Mucosa of descending colon (tissue), 3 donors: ENCODE measurements at regions not wholly inside any gene's neighbourhood (a gene's known extent, or its start where the extent isn't known, plus 50 kb on each side); places are given as distances from the start of the nearest gene placed in this dataset.

ENCODE experiments used
- ATAC-seq: fragments of 200-7000 bp; cut with Tn5 transposase; one replicate; pipeline ENCODE4 v1.9.1; 2020; ENCODE audit warnings: mild to moderate bottlenecking, moderate library complexity
- DNase-seq, 3 donors: peaks; one replicate each; pipeline ENCODE4 v3.0.0-alpha.2; 2020
- H3K36me3 ChIP-seq: fragments of 200-600 bp; one replicate; pipeline ENCODE4 v1.8.0; 2021; ENCODE audit warnings: low read depth, mild to moderate bottlenecking
- H3K4me1 ChIP-seq: fragments of 200-600 bp; one replicate; pipeline ENCODE4 v1.8.0; 2021; ENCODE audit warnings: low read depth, mild to moderate bottlenecking
- H3K4me3 ChIP-seq: fragments of 200-600 bp; one replicate; pipeline ENCODE4 v1.8.0; 2021; ENCODE audit warnings: mild to moderate bottlenecking
- H3K9me3 ChIP-seq: fragments of 200-600 bp; one replicate; pipeline ENCODE4 v1.8.0; 2021; ENCODE audit warnings: mild to moderate bottlenecking
- intact Hi-C, 2 donors: fragments of 100-400 bp; cut with DNase I in 1 of 2; cut with micrococcal nuclease in 1 of 2; formaldehyde crosslinking; loops; one replicate each; pipeline versions ENCODE4 v1.11.0 to v1.11.1; 2022; cut with DNase I, micrococcal nuclease
- TF ChIP-seq, protein P1 (sequence below): fragments of 200-600 bp; IDR thresholded peaks from one replicate; pipeline ENCODE4 v1.8.0; 2022; ENCODE audit warnings: antibody characterized with exemption, mild to moderate bottlenecking
- donor health status: DM: no; HTN: no; CAD: no; lungs with moderate emphysema.
- donor health status: DM: no; HTN: no; CAD: no.
- donor health status: DM: no; HTN: yes; CAD: no.

DNA sequence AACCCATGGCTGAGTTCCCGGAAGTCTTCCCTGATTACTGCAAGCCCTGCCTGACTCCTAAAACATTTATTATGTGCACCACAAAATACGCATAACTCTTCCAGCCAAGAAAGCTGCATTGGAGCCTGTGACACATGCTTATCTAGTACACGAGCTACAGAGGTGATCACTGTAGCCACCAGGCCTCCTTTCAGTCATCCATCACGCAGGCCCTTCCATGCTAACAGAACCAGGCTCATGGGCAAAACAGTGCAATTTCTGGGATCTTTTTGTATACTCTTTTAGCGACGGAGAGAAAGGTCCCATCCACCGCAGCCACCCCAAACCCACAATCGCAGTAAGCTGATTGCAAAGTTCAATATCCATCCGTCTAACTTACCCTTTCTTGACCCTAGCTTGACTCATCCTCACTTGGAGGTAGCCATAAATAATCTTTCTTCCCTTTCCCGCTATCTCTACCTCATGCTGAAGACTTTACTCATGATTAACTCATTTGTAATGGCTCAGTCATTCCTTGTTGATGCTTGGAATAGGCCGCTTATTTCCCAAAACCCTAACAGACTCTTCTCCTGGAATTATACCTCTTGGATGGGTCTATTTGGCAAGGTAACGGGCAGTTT lies 1203.5 kb downstream of the TYW1 start:
- Histone ChIP-seq H3K4me3 (no peak overlapping the region), H3K9me3 (peaks cover 33% of the 10 kb centered on the region), H3K36me3 (no peaks in the 10 kb centered on the region), H3K4me1 (no peaks in the 10 kb centered on the region)
- no peak for ATAC-seq
- DNase-seq: no peak
- intact Hi-C loops: no loop called here
- TF ChIP-seq, protein P1, sequence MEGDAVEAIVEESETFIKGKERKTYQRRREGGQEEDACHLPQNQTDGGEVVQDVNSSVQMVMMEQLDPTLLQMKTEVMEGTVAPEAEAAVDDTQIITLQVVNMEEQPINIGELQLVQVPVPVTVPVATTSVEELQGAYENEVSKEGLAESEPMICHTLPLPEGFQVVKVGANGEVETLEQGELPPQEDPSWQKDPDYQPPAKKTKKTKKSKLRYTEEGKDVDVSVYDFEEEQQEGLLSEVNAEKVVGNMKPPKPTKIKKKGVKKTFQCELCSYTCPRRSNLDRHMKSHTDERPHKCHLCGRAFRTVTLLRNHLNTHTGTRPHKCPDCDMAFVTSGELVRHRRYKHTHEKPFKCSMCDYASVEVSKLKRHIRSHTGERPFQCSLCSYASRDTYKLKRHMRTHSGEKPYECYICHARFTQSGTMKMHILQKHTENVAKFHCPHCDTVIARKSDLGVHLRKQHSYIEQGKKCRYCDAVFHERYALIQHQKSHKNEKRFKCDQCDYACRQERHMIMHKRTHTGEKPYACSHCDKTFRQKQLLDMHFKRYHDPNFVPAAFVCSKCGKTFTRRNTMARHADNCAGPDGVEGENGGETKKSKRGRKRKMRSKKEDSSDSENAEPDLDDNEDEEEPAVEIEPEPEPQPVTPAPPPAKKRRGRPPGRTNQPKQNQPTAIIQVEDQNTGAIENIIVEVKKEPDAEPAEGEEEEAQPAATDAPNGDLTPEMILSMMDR: no peak

DNA sequence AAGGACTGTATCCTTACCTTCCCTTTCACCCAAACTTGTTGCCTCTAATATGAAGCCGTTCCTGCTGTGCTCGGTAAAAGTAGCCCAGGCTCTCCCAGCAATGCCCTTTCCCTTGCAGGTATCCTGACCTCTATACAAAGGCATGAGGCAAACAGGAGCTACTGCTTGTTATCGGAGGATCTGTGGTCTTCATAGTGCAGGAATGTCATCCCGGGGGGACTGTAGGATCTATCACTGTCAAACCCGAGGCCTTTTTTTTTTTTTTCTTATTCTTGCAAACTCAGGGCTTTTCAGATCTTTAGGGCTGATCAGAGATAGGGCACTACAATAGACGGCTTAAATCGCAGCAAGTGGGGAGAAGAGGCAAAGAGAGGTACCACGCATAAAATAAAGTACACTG lies 1206.6 kb downstream of the TYW1 start:
- DNase-seq (no peak), ATAC-seq (no peak)
- intact Hi-C loops: no loop called here
- TF ChIP-seq, protein P1: no peak
- no peaks in the 10 kb centered on the region for H3K4me1 ChIP-seq
- H3K9me3 ChIP-seq: peaks cover 45% of the 10 kb centered on the region
- no peaks in the 10 kb centered on the region for H3K36me3 ChIP-seq
- no peak overlapping the region for H3K4me3 ChIP-seq

DNA sequence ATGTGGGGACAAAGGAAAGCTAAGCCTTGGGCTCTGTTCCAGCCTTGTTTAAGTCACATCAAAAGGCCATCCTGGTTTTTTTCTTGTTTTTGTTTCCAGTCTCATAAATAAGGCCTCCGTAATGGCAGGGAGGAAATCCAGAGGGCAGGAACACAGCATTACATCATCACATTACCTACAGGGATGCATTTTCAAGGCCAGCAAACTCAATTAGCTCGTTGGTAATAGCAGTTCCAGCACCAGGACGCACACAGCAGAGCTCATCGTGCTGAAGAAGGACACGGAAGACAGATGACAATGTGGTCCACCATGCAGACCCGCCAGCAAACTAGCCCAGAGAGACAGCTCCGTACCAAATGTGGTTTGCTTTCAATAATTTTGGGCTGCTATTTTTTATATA lies 1209.2 kb downstream of the TYW1 start:
- ATAC-seq: no peak
- TF ChIP-seq, protein P1: no peak
- no peak for DNase-seq

DNA sequence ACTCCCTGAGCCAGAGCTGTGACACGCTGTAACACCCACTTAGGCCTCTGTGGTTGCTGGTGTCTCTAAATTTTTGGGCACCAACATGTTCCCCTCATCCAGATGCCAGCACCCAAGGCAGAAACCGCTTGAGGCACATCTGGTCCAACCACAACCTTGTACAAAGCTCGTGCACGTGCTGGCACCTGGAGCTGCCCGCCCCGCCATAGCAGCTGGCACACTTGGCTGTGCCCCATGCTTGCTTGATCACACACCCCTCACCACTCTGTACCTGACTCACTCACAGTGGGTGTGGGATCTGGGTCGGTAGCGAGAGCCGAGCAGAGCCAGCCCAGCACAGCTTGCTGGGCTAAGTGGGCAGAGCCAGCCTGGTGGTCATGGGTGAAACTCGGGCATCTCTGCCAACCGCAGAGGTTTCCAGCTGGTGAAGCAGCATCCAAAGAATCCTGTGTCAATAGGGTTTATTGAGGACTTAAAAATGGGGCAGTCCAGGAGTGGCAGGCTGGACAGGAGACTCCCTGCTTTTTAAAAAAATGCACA lies 1210.4 kb downstream of the TYW1 start:
- ATAC-seq: no peak
- intact Hi-C loops: no loop called here
- H3K36me3 ChIP-seq: no peaks in the 10 kb centered on the region
- no peak for DNase-seq
- H3K4me3 ChIP-seq: no peak overlapping the region
- TF ChIP-seq, protein P1: no peak
- H3K4me1 ChIP-seq: no peaks in the 10 kb centered on the region
- peaks cover 45% of the 10 kb centered on the region for H3K9me3 ChIP-seq

More for the DNA sequence above, 1209.2 kb downstream of the TYW1 start:
- H3K4me3 ChIP-seq: no peak overlapping the region
- H3K4me1 ChIP-seq: no peaks in the 10 kb centered on the region
- no peaks in the 10 kb centered on the region for H3K36me3 ChIP-seq
- intact Hi-C loops: no loop called here
- H3K9me3 ChIP-seq: peaks cover 47% of the 10 kb centered on the region

DNA sequence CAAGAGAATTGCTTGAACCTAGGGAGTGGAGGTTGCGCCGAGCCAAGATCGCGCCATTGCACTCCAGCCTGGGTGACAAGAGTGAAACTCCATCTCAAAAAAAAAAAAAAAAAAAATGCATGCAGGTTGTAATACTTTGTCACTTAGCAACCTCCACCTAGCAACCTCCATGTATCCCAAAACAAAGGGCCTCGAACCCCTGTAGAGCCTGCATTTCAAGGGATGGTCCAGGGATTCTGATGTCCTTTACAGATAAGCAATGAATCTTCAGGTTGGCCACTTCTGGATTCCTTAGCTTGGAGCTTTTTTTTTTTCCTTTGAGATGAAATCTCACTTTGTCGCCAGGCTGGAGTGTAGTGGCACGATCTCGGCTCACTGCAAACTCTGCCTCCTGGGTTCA lies 1211.0 kb downstream of the TYW1 start:
- Histone ChIP-seq H3K4me3 (no peak overlapping the region), H3K36me3 (no peaks in the 10 kb centered on the region), H3K9me3 (peaks cover 50% of the 10 kb centered on the region), H3K4me1 (no peaks in the 10 kb centered on the region)
- intact Hi-C loops: no loop called here
- DNase-seq (no peak), ATAC-seq (no peak)
- TF ChIP-seq, protein P1: no peak

DNA sequence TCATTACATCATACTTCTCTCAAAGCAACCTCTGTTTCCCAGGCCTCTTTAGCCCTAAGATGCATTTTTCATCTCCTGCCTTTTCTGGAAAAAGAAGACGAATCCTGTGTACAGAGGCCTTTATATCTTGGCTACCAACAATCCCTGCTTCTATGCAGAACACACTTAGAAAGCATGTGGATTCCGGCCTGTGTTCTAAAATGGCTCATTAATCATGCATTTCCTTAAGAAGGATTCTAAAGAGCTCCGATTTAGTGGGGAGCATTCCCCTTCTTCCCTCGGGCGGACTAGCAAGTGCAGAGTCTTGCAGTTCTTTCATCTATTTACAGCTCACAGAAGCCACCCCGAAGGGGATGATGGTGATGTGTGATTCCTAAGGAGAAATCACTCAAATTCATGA lies 1212.9 kb downstream of the TYW1 start:
- DNase-seq: no peak
- Histone ChIP-seq H3K9me3 (peaks cover 58% of the 10 kb centered on the region), H3K4me3 (no peak overlapping the region), H3K36me3 (no peaks in the 10 kb centered on the region), H3K4me1 (no peaks in the 10 kb centered on the region)
- no peak for ATAC-seq
- intact Hi-C loops: no loop called here
- TF ChIP-seq, protein P1: no peak
